GM19452 (cell line): ENCODE measurements at regions not wholly inside any gene's neighbourhood (a gene's known extent, or its start where the extent isn't known, plus 50 kb on each side); places are given as distances from the start of the nearest gene placed in this dataset.
"Not testable (repeated sequence)": the region's sequence is repeated elsewhere in the genome, so short reads cannot be mapped to it uniquely, and the experiment has no call there.

ENCODE experiments used
- ATAC-seq: cut with Tn5 transposase; IDR thresholded peaks from one replicate; pipeline ENCODE4 v1.9.1; 2021; ENCODE audit not compliant: unreplicated experiment

DNA sequence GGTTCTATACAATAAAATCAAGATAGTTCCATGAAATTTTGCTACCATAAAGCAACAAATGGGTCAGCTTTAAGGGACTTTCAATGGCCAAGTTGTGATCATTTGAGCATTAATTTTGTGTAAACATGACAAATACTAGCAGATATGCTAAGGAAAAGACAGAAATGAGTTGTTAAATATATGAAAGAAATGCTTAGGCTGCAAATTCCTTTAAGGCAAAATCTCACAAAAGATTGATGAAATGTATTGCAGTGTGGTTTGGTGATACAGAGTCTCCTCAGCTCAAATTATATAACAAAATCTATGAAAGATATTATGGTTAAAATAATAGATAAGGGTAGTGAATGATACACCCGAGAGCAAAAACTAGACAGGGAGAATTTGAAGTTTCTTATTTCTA, 377.2 kb downstream of the RAP2B start:
- no peak for ATAC-seq

DNA sequence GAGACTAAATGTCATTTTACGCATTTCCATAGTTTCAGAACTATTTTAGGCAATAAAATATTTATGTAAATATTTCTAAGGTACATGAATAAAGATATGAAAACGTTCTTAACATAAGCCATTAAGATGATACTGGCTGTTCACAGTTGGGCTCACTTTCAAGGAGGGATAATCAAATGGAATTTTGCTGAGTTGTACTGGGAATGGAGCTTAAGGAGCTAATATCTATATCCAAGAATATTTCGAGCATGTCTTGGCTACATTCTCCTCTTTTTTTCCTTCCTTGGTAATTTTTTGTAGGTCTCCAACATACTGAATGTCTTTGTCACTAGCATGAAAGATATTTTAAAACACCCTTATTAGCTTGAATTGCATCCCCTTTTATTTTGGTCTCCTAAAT, 383.4 kb downstream of the RAP2B start:
- ATAC-seq: no peak

DNA sequence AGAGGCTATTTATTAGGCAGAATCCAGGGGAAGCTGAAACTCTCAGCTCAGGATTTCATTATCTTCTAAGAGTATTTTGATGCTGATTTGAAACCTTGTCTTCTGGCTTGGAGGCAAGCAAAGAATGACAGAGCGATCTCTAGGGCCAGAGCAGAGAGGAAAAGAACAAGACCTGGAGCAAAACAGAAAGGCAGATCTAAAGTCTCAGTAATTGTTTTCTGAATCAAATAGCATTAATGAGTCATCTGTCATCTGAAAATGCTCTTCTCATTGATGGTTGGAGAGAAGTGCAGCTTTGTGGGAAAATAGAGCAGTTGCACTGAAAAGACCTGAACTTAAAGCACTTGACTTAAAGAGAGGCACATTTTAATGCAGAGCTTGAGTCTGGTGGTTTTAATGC, 385.9 kb downstream of the RAP2B start:
- ATAC-seq: no peak

- not testable (repeated sequence) for ATAC-seq
These were observed 387.7 kb downstream of the RAP2B start for GRCh38 chr3:153549686-153550085.

DNA sequence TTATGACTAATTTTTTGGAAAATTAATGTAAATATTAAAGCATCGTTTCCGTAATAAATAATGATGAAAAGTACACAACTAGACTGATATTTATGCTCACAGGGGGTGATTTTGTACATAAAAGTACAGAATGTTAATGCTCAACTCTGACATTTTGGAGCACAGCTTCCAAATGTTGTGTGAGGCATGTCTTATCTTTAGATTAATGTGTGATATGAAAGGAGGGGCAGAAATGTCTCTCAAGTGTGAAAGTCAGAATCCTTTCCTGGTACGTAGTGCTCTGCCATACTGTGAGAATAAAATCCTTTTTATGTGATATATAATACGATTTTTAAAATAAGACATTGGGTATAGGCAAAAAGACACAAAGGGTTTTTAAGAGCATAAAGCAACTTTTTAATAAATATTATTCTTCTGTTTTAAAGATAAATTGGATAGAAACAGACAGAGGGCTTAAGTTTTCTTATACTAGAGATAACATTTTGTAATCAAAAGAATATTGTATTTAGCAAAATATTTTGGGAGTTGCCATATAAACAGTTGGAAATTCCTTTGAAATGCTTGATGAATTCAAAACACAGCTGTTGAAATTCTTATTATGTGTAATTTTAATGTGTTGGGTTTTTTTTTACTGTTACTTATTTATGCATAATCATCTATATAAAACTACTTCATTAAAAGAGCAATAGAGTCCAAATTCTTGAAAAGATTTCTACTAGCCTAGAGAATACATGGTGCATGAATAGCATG, 389.7 kb downstream of the RAP2B start:
- ATAC-seq: no peak

DNA sequence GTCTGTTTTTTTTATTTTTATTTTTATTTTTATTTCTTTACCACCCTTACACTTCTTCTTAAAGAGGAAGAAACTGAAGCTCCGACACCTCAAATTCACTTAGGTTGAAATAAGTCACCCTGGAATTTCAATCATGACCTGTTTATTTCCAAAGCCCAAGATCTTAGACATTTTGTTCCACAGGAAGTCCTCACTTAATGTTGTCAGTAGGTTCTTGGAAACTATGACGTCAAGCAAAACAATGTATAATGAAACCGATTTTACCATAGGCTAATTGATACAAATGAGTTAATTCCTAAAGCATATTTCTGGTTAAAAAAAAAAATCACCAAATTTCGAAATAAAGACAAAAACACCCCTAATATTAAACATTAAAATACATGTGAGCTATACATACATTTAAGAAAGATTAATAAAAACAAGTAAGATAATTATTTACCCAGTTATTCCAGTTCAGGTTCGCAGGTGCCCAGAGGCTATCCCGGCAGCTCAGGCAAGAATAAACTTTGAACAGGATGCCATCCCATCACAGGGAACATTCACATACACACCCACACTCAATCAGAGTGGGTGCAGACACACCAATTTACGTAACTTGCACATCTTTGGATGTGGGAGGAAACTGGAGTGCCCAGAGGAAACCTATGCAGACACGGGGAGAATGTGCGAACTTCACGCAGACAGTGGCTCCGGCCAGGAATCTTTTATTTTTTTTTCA, 391.0 kb downstream of the RAP2B start:
- no peak for ATAC-seq

- no peak for ATAC-seq
These were observed 391.5 kb downstream of the RAP2B start for GRCh38 chr3:153553605-153553945.

GRCh38 chr3:153555919-153556318, 393.9 kb downstream of the RAP2B start:
- ATAC-seq: no peak

DNA sequence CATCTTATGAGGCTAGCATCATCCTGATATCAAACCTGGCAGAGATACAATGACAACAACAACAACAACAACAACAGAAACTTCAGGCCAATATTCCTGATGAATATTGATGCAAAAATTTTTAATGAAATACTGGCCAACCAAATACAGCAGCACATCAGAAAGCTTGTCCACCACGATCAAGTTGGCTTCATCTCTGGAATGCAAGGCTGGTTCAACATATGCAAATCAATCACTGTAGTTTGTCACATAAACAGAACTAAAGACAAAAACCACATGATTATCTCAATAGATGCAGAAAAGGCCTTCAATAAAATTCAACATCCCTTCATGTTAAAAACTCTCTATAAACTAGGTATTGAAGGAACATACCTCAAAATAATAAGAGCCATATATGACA, 397.3 kb downstream of the RAP2B start:
- not testable (repeated sequence) for ATAC-seq

- no peak for ATAC-seq
These were observed 405.0 kb downstream of the RAP2B start for GRCh38 chr3:153567011-153567410.

GRCh38 chr3:153567556-153567955, 405.5 kb downstream of the RAP2B start:
- ATAC-seq: no peak

GRCh38 chr3:153570481-153570880, 408.5 kb downstream of the RAP2B start:
- not testable (repeated sequence) for ATAC-seq

DNA sequence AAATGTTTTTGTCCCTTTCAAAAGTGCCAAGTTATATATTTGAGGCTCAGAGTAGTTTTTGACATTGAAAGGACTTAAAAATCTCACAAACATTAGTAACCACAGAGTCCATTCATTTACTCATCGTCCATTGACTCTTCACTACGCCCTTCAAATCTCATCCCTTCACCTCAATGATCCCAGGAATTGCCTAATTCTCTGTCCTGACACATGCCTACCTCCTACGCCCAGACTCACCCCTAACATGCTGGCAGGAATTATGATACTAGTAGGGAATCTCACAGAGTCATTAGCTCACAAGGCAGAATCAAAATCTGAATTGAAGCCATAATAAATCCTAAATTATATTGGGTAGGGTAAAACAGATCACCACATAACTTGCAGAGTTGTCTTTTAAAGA, 410.1 kb downstream of the RAP2B start:
- ATAC-seq: no peak

- no peak for ATAC-seq
These were observed 410.6 kb downstream of the RAP2B start for GRCh38 chr3:153572654-153573053.

DNA sequence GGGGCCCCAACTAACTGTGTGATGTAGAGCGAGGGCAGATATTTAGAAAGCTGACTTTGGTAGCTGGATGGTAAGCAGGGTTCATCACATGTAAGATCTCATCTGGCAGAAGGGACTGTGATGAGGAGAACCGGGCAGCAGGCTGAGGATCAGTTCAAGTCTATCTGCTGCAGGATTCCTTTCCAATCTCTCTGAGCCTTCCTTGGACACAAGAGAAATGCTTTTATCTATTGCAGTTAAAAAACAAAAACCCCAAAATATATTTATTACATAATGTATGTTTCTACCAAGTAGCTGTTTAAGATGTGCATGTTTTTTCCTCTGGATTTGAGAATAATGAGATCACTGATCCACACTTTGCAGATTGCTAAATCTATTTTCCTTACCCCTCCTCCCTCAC, 411.5 kb downstream of the RAP2B start:
- ATAC-seq: no peak

DNA sequence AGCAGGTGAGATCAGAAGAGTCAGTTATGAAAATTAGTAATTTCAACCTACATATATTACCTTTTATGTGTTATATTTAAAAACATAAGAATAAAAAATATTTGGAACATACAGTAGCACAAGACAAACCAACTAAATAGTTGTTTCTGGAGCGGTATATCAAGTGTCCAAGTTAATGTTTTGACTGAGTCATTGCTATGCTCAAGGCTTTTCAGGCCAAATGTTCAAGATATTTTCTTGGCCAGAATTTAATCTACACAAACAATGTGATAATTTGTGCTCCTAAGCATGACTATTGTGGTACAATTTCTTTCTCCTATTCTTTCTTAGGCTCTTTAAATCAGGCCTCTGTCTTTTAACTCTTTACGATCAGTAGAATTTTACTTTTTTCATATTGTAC, 412.4 kb downstream of the RAP2B start:
- ATAC-seq: no peak

- ATAC-seq: no peak
These were observed 415.2 kb downstream of the RAP2B start for GRCh38 chr3:153577059-153577736.

DNA sequence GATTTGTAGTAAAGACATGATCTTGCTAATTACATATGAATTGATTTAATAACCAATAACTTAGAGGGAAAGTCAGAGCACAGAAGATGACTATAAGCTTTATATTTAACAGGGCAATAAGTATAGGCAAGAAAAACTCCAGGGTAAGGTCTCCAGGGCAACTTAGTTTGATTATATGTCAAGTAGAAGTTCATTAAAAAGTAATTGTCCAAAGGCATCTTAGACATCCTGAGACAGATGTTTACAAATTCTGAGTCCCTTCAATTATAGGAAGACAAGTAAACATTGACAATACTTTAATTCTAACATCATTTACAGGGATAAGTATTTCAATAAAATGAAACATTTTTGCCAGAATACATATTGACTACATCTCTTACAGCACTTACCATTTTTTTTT, 416.0 kb downstream of the RAP2B start:
- ATAC-seq: no peak

DNA sequence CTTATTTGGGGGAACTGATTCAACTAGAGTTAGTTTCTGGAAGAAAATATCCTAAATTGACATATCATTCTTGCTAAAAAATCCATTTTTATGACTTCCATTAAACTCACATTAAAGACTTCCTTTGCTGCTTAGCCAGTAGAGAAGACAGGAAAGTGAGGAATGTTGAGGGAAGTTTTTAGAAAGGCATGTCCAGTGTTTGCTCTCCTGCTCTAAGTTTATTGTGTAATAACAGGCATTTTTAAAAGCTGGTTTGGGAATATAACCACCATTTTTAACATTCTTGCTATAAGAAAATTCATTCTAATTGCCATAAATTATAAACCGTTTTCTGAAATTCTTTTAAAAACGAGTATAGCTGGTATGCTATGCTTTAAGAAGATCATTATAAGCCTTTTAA, 428.0 kb downstream of the RAP2B start:
- ATAC-seq: no peak

DNA sequence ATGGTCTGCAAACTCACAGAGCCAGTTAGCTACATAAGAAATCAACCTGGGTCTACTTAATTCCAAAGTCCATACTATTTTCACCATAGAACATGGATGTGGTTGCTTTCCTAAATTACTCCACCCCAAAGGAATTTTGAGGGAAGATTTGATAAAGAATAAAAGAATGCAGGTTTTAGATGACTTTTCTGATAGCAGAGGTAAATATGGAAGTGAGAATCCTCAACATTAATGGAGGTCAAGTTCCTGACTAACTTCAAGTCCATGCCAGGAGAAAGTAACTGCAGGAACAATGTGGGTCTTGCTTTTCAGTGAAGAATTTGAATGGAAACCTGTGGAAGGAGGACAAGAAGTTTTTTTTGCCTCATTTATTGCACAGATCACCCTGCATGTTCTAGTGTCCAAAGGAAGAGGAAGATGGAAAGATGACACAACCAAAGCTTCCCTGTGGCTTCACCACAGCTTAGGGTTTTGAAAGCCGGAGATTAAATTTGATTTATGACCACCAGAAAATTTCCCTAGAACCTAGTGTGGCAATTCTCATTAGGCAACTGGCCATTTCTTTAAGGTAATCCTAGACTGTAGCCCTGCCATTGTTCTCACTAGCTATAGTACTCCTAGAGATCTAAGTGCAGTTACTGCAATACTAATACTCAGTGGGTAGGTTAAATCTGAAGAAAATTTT, 429.7 kb downstream of the RAP2B start:
- no peak for ATAC-seq

DNA sequence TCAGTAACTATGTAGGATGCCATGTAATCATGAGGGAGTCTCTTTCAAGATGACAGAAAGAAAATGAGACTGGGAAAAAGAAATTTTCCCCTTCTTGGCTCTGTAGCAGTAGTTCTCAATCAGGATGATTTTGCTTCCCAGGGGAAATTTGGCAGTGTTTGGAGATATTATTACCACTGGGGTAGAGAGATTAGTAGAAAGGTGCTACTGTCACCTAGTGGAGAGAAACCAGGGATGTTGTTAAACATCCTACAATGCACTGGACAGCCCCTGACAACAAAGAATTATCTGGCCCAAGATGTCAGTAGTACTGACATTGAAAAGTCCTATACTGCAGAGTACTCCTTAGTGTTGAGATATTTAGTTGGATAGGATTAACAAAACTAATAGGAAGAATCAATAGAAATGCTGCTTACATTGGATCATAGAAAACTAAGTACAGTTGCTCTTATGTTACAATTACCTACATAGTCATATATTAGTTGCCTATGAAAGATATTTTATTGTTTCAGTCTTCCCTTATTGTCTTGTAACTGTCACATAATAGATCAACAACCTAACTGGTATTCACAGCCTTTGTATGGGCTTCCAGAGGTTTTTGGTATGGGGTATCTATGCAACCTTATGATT, 433.3 kb downstream of the RAP2B start:
- no peak for ATAC-seq
